GM20431 (cell line): ENCODE measurements at regions not wholly inside any gene's neighbourhood (a gene's known extent, or its start where the extent isn't known, plus 50 kb on each side); places are given as distances from the start of the nearest gene placed in this dataset.

Experiments used
- in situ Hi-C: fragments of 300-500 bp; cut with MseI, MboI; formaldehyde crosslinking; loops from one replicate; pipeline ENCODE4 v1.15.0; 2020; ENCODE audit warnings: low sequenced_read_pairs; ENCODE audit not compliant: unreplicated experiment

DNA sequence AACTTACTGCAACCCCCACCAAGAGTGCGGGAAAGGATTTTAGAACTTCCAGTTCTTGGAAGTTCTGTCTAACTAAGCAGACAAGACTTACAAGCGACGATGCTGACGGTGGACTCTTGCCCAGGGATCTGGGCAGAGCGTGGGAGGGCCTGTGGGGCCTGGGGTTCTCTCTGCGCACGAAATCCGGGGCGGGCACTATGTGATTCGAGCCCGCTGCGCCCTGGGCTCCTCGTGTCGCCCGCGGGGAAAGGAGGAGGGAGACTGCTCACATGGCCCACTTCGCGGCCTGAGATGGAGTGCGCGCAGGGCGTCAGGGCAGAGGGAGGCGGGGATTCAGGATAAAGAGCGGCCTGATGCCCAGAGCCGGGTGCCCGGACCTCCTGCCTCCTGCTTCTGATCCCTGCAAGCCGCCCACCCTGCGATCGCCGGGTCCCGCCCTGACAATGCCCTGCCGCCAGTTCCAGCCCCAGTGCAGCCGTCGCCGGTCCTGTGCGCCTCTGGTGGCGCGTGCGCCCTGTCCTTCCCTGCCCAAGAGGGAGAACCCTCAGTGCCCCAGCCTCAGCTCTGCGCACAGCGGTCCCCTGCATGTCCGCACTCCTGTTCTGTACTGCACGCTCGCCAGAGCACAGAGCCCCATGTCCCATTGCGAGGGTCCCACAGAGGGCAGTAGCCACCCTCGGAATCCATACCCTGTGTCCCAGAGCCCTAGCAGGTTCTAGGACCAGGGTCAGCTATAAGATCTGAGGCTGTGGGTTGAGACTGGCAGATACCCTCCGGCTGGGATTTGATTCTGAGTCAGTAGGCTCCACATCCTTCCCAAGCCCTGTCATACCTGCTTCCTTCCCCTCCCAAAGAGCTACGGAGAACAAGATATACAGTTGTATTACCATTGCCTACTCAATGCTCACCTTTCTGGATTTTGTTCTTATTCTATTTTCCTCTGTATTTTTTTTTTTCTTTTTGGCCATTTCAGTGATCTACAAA, 99.4 kb upstream of the TMEM106B start:
- in situ Hi-C loops, result no loop called here

DNA sequence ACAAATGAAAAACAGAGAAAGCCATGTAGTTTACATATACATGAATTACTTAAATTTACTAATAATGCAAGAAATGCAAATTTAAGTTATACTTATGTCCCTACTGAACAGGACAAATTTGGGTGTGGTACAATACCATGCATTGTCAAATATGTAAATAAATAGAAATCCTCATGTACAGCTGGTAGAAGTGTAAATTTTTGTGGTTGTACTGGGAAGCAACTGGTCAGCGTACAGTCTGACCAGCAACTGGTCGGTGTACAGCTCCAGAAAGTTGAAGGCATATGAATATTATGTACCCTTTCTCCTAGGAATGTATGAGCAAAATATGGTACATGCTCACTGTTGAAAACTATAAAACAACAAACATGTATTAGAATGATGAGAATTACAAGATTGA, 93.9 kb upstream of the TMEM106B start:
- in situ Hi-C loops, result no loop called here

DNA sequence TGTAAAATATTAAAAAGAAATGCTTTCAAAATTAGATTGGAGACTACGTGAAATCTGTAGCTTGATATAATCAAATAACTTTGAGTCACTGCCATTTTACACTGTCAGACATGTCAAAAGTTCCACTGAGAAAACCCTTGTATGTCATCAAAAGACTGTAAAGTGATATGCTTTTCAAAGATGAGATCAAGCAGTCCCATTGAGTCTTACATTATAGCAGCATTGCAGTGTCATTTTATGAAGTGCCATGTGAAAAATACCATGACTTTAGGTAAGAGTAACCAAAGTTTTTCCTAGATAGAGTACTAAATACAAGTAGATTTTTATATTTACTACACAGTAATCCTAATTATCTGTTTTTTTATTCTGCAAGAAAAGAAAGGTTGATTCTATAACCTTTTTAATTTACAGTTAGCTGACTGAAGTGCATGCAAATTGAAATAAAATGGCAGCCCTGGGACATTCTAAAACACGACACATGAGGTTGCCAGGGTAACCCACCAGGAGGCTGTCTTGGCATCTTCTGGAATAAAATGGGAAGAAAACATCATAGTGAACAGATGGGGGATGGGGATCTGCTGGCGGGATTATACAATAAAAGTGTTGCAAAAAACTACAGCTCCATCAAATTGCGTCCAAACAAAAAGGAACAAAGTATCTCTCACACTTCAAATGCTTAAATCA, 91.3 kb upstream of the TMEM106B start:
- in situ Hi-C loops, result no loop called here

DNA sequence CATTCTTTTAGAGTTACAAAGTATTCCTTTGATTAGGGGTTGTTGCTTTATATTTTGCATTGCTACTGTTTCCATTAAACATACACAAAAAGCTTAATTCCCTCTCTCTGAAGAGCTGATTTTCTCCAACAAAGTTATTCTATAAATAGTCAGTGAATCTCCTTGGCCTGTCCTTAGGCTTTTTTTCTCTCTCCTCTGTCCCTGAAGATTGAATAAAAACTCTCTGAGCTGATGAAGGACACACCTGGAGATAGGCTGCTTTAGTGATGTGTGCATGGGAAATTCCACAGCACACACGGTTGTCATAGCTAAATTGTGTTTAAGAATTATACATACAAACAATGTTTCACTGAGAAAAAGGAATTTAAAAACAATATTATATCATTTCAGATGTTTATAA, 90.5 kb upstream of the TMEM106B start:
- in situ Hi-C loops, result no loop called here

DNA sequence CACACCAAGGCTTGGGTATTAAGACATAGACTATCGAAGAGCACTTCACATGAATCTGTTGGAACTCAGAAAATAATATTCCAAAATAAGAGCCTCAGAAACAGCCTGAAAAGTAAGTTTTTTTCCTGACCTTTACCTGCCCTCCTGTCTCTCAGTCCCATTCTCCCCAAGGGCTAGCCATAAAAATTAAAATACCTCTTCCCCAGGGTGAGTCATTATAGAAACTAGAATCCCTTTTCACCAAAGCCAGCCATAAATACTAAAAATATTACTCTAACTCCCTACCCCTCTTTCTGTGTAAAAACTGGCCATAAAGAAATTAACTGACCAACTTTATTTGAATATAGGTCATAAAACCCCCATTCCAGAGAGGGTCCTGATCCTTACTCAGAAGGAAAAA, 87.9 kb upstream of the TMEM106B start:
- in situ Hi-C loops, result no loop called here

DNA sequence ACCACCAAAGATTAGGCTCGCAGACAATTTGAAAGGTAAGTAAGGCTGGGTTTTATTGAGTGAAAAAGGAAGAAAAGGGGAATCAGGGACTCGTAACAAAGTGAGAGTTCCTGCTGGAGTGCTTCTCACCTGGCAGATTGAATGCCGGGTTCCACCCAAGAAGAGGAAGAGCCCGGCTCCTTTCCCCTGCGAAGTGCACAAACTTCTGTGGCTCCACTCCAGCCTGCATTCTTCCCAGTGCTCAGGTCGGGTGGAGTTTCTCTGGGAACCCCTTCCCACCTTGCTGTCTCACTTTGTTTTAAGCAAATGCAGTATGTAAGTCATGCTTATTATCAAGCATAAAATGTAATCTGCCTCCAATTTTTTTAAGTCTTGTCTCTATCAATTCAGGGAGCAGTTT, 87.1 kb upstream of the TMEM106B start:
- in situ Hi-C loops, result no loop called here

DNA sequence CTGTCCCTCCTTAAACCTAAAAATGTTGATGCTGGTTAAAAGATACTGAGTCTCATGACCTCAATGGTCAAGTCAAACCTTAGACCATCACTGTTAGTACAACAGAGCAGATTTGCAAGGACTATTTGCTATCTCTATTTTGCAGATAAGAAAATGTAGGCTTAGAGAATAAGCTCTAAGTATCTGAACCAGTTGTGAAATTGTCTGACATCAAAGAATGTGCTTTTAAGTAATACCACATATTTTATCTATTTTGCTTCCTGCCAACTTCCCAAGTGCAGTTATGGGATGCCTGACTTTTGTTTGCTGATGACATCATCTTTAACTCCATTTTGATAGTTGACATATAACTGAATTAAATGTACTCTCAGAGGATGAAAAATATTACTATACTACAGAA, 83.6 kb upstream of the TMEM106B start:
- in situ Hi-C loops, result no loop called here

DNA sequence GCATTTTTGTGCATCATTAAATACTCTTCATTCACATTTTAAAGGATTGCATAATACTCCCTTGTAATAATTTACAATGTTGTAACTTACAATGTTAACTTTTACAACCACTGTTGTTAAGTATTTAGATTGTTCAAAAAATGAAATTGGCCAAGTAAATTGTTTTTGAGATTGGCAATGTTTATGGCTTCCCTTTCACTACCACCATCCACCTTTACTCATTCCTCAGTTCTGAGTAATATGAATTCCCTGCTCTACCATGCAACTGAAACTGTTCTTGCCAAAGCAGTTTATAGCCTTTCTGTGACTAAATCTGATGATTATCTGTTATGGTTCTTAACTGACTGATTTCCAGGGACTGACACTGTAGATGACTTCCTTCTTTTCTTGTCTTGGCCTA, 80.5 kb upstream of the TMEM106B start:
- in situ Hi-C loops, result no loop called here

DNA sequence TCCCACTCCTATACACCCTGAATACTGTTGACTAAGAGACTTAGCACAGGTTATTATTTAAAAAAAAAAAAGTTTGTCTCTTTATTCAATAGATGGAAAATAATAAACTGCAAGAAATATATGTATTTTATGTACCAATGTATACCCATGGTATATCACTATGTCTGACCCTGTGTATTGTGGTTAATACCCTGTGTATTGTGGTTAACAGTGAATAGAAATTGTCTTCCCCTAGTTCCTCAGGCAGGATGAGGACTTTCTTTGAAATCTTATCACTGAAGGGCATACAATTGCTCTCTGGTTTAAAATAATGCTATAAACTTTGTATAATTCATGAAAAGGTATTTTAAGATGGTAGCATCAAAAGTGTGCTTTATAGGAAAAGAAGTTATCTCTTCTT, 80.0 kb upstream of the TMEM106B start:
- in situ Hi-C loops, result no loop called here

DNA sequence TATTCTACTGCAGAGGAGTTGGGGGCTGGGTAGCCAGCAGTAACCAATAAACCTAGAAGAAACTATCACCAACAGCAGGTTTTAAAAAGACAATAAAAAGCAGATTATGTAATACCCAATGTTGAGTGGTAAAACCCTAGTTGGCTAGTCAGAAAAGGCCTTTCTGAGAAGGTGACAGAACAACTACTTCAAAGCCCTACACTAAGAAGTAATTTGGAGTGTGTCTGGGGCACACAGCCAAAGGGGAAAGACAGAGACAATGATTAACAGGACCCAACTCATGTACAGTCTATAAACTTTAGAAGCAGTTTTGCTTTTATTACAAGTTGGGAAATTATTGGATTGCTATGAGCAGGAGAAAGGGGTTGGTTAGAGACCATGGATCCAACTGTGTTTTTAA, 77.2 kb upstream of the TMEM106B start:
- in situ Hi-C loops, result no loop called here

DNA sequence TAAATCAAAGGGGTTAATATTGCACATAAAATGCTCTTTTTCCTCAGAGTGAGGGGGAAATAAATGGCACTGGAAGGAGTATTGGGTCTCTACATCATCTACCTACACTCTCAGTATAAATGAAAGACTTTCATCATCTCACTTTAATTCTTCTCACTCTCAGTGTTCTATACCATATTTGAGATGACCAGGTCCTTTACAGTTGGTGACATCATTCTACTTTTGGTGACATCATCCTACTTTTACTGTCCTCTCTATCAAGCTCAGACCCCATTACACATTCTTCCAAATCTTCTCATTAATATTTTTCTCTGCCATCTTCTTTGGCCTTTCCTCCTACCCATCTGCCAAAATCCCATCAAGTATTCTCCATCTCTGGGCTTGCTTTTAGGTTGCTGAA, 74.6 kb upstream of the TMEM106B start:
- in situ Hi-C loops, result no loop called here

DNA sequence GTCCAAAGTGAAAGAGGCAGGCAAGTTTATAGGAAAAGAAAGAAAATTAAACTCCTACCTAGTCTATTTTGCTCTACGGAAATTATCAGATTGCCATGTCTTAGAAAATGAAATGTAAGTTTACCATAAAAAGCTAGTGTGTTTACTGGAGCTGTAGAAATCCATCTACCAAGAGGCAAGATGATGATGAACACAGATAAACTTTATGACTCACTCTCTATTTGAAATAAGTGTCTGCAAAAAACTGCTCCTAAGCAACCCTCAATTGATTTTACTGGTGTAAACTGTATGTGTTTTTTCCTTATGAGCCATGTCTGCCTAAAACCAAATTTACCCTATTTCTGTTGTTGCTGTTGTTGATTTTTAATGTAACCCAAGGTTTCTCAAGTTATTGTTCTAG, 73.8 kb upstream of the TMEM106B start:
- in situ Hi-C loops, result no loop called here

DNA sequence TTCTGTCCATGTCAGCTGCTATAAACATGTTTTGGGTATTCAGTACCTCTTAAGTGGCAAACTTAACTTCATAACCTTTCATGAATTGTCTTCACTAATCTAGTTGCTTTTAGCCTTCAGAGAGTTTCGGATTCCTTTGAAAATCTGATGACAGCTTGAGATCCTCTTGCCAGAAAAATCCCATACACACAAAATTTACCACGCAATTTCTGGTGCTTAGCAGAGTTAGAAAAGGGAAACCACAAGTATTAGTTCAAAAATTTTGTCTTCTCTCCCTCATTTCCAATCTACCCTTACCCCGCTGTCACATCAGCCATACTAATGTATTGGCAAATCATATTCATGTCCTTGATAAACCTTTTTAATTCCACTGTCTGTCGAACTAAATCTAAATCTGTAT, 72.7 kb upstream of the TMEM106B start:
- in situ Hi-C loops, result no loop called here

DNA sequence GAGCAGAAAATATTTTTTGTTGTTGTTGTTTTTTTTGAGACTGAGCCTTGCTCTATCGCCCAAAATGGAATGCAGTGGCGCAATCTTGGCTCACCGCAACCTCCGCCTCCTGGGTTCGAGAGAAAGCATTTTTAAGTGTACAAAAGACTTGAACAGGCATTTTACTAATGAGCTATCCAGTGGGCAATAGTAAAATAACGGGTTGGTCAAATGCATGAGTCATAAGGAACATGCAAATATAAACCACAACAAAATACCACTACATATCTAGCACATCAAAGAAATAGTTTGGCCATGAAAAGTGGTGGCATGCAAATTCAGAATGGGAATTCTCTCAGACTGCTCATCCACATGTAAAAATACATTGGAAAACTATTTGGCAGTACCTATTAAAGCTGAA, 71.7 kb upstream of the TMEM106B start:
- in situ Hi-C loops, result no loop called here

DNA sequence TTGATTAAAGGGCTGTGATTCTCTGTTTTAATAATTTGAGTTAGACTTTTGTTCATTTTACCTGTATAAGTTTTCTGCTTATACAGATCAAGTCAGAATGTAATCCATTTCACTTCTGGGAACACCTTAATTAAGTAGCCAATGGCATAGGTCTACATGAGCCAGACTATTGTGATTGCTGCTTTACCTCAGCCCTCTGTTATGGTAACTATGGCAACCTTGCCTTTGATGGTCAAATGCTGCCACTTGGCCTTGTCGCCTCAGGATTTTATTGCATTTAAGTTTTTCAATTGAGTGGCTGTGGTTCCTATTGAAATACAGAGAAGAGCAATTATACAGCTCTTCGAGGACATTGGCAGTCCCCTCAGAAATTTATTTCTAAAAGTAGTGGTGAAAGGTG, 64.3 kb upstream of the TMEM106B start:
- in situ Hi-C loops, result no loop called here

DNA sequence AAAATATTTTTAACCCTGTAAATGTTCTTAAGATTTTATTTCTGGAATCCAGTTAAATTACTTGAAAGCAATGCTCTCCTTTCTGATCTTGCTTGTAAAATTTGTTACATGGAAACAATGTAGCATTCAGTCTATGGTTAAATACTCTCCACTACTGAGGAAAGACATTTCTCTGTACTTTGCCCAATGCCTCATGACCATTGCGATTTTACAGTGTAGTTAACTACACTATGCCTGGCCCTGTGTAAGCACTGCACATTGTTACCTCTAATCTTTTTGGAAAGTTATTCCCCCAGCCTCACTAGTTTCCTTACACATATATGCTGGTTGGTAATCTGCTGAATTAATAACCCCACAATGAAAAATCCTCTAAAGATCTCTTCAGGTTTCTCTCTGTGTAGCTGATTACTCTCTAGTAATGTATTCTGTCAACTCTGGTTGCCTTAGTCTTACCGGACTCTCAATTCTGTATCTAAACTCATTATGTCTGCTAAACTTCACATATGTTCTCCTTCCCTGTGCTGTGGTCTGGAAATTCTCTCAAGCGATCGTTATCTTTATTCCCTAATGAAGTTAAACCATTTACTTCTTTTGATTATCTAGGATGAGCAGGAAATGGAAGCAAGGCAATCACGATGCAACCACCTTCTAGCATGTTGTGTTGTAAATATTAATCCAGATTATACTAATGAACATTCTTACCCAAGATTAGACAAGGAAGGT, 58.7 kb upstream of the TMEM106B start:
- in situ Hi-C loops, result no loop called here

DNA sequence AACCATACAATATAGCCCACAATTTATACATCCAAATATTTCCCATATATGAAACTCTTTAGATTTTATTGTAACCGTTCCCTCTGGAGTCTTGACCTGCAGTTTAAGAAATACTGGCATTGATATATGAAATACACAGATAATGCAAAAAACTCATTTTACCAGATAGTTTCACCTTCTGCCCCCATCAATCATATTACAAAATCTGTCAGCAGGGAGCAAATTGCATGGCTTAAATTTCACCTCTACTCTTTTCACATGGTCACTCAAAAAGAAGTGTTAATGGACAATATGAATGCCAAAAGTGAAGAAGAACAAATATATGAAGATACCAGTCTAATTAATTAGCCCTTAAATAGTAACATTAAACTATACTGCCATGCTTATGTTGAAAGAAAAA, 57.0 kb upstream of the TMEM106B start:
- in situ Hi-C loops, result no loop called here

DNA sequence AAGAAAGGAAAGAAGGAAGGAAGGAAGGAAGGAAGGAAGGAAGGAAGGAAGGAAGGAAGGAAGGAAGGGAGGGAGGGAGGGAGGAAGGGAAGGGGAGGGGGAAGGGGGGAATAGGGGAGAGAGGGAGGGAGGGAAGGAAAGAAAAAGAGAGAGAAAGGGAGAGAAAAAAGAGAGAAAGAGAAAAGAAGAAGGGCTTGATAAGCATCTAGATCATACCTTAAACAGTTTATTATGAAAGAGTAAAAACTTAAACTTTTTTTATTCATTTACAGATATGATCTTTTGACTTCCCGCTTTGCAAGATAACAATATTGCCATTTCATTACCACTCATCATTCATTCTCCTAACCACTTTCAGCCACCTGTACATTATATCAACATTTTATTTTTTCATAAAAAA, 53.6 kb upstream of the TMEM106B start:
- in situ Hi-C loops, result no loop called here

DNA sequence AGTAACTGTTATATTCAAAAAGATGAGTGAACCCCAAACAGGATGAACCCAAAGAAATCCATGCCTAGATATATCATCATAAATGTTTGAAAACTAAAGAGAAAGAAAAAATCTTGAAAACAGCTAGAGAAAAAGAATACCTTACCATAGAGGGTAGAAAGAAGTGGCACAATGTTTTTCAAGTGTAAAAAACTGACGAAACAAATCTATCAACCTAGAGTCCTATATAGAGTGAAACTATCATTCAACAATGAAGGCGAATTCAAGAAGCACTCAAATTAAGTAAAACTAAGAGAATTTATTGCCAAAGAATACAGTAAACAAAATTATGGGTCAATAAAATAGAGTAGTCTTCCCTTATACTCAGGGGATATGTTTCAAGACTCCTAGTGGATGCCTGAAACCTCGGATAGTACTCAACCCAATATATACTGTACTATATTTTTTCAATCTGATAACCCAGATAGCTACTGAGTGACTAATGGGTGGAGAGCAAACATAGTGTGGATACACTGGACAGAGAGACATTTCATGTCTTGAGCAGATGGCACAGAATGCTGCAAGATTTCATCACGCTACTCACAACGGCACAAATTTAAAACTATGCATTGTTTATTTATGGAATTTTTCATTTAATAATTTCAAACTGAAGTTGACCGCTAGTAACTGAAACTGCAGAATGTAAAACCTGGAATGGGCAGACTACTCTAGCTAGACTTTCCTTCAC, 52.6 kb upstream of the TMEM106B start:
- in situ Hi-C loops, result no loop called here

DNA sequence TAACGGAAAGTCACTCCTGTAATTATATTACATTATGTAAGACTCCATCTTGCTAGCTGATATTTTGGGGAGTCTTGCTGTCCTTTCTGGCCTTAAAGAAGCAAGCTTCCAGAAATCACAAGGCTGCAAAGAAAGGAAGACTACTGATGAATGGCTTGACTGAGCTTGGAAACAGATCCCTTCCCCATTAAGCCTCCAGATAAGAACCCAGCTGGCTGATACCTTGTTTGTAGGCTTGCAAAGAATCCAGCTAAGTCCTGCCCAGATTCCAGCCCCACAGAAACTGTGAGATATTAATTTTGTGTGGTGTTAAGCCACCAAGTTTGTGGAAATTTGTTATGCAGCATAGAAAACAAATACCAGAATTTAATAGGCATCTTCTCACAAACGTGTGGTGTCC, 49.9 kb upstream of the TMEM106B start:
- in situ Hi-C loops, result no loop called here
